GM19455 (cell line): ENCODE measurements at regions not wholly inside any gene's neighbourhood (a gene's known extent, or its start where the extent isn't known, plus 50 kb on each side); places are given as distances from the start of the nearest gene placed in this dataset.

Experiments
- ATAC-seq: cut with Tn5 transposase; IDR thresholded peaks from one replicate; pipeline ENCODE4 v1.9.1; 2021; ENCODE audit not compliant: unreplicated experiment

DNA sequence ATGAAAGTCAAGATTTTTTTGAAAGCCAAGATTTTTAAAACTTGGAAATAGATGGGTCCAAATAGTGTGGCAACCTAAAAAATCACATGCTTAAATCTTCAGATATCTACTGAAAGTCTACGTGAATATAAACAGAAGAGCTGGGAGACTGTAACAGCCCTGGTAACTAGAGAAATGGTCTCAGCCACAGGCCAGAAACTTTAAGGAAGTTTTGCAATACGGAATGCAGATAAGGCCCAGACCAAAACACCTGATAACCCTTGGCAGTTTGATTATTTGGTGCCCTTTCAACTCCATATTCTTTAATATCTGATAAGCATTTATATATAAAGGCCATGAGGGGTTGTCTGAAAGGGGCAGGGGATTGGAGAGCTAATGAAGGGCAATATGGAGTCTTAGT is 537.3 kb upstream of the TGFBR2 start:
- no peak for ATAC-seq

- no peak for ATAC-seq
Measured at GRCh38 chr3:30073040-30073439, 533.4 kb upstream of the TGFBR2 start.

DNA sequence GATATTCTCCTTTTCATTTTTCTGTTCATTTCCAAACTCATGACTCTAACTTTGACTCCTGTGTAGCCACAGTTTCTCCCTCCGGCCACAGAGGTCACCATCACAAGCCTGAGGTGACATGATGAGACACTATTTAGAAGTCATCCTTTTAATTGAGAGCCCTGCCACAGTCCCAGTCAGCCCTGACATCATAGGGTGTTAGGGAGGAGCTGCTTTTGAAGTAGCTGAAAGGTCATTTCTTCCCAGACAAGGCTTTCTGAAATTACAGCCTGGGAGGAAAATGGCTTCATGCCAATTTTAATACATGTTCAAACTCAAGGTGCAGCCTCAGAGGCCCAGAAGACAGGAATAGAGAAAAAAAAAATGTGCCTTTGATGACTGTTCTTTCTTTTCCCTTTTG is 532.8 kb upstream of the TGFBR2 start:
- no peak for ATAC-seq

DNA sequence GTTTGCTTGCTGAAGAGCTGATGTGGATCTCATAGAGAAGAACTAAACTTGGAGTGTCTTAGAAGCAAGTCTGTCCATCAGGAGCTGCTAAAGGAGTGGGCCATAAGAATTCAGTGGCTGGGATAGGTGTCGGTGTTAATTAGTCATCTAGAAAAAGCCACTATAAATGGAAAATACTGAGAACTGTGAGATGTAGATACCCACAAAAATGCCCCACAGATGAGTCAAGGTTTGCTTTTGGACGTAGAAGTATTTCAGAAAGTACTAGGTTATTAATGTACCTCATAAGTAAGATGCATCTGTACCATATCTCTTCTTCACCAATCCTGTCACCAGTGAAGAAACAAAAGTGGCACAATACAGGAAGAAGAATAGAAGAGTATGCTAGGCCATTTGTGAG is 530.9 kb upstream of the TGFBR2 start:
- no peak for ATAC-seq

GRCh38 chr3:30076899-30077298 is 529.5 kb upstream of the TGFBR2 start:
- ATAC-seq = no peak

- no peak for ATAC-seq
Measured at GRCh38 chr3:30077746-30078145, 528.7 kb upstream of the TGFBR2 start.

- ATAC-seq = no peak
Measured at GRCh38 chr3:30078736-30079135, 527.7 kb upstream of the TGFBR2 start.

- ATAC-seq = no peak
Measured at GRCh38 chr3:30081904-30082303, 524.5 kb upstream of the TGFBR2 start.

DNA sequence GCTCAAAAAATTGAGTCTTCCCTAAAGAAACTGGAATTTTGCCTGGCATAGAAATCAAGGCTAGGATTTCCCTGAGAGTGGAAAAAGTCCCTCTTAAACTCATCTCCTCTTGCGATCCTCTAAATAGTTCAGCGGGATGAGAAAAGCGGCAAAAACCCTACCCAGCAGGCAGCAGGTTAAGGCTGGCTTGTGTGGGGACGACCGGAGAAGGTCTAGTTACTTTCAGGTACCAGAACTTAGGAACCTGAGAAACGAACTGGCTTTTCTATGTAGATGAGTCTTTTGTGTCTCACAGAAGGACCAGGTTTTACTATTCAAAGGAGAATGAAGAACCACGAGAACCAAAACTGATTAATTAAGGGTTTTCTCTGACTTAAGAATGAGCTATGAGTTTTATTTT is 523.7 kb upstream of the TGFBR2 start:
- no peak for ATAC-seq

DNA sequence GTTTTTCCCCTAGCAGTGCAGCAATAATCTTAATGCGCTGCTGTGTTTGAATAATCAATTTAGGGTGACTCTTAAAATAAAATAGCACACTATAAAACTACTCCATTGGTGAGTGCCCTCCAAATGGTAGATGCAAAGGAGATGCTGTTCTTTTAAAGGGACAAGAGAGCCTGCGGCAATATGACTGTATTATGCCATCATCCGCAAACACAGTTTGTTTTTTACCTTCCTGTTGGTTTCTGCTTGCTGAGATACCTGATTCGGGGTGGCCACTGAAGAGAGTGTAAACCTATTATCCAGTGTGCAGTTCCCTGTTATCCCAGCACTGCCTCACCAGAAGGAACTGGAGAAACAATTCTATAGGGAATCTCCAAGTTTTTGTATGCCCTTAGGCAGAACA is 523.1 kb upstream of the TGFBR2 start:
- no peak for ATAC-seq

DNA sequence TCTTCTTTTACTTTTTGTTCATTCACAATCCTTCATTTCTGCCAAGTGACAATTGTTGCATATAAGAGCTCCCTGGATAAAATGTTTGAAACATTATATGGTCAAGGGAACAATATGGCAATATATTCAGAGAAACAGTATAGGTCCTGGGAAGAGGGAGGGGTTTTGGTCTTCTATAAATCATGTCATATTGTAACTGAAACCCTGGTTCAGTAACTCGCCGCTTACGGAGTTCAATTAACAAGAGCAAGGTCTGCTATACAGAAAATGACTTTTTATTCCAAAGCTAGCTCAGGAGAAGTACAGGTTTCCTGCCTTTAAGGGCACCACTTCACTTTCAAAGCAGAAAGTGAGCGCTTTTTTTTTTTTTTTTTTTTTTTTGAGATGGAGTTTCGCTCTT is 522.1 kb upstream of the TGFBR2 start:
- ATAC-seq = no peak

GRCh38 chr3:30084971-30085403 is 521.4 kb upstream of the TGFBR2 start:
- ATAC-seq = no peak

- ATAC-seq = no peak
Measured at GRCh38 chr3:30085486-30085885, 520.9 kb upstream of the TGFBR2 start.

DNA sequence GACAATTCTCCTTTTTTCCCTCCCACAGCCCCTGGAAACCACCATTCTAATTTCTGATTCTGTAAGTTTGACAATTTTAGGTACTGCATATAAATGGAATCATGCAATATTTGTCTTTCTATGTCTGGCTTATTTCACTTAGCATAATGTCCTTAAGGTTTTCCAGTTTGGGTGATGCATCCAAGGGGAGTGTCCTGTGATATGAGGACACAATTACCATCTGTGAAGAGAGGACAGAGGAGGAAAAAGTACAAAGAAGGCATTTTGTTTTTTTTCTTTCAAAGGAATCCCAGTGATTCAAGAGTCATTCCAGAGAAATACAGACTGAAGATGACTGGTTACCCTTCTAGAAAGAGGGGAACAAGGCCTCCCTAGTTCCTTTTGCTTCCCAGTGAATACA is 514.7 kb upstream of the TGFBR2 start:
- ATAC-seq = no peak

DNA sequence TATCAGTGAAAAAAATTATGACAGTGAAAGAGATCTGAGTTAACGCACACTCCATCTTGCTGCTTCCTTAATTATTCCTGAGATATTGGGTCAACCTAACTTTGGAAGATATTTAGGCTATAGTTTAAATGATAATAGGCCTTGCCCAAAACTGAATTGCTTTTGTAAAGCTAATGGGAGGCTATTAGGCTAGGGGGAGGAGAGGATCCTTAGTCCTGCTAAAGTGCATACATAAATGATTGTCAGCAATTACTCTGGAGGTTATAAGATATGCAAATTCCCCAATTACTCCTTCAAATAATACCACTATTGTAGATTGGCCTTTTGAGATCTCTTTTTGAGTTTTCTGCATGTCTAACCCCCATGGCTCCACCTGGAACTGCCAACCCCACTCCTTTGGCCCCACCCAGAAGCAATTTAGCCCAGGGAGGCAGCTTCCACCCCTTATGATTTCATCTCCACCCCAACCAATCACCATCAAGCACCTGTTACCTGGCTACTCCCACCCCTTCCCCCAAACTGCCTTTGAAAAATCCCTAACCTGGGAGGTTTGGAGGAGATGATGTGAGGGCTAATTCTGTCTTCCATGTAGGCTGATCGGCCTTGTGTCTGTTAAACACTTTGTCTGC is 509.3 kb upstream of the TGFBR2 start:
- no peak for ATAC-seq

DNA sequence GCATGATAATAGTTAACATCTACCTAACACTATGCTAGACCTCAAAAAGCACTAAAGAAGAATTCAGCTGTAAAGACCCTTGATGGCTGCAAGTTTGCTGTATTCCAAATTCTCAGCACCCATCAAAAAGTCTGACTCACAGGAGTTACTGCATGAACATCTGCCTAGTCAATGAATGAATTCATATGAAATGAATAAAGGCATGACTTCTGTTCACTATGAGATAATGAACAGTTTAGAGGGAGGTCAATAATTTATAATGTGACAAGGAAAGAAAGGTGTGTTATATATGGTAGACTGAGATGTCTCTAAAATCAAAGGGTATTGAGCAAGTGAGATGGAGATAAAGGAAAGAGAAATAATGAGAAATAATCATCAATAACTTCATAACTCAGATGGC is 508.2 kb upstream of the TGFBR2 start:
- ATAC-seq = no peak

- no peak for ATAC-seq
Measured at GRCh38 chr3:30098653-30099455, 507.5 kb upstream of the TGFBR2 start.

- no peak for ATAC-seq
Measured at GRCh38 chr3:30102356-30102755, 504.0 kb upstream of the TGFBR2 start.

- no peak for ATAC-seq
Measured at GRCh38 chr3:30103186-30103585, 503.2 kb upstream of the TGFBR2 start.

- no peak for ATAC-seq
Measured at GRCh38 chr3:30107531-30107930, 498.9 kb upstream of the TGFBR2 start.

DNA sequence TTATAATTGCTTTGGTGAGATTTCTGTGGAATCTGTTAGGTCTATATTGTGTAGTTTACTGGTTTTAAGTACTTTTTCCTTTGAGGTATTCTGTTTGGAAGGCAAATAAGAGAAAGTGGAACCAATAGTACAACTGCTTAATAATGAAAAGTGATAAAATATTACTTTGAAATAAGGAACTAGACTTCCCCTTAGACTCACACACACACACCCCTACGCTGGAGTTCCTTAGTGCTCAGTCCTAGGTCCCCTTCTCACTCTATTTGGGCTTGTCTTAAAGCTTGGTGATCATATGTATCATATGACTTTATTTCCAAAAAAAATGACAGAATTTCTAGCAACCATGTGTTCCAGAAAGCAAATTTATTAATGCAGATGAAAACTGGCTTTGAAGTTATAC is 494.0 kb upstream of the TGFBR2 start:
- no peak for ATAC-seq

DNA sequence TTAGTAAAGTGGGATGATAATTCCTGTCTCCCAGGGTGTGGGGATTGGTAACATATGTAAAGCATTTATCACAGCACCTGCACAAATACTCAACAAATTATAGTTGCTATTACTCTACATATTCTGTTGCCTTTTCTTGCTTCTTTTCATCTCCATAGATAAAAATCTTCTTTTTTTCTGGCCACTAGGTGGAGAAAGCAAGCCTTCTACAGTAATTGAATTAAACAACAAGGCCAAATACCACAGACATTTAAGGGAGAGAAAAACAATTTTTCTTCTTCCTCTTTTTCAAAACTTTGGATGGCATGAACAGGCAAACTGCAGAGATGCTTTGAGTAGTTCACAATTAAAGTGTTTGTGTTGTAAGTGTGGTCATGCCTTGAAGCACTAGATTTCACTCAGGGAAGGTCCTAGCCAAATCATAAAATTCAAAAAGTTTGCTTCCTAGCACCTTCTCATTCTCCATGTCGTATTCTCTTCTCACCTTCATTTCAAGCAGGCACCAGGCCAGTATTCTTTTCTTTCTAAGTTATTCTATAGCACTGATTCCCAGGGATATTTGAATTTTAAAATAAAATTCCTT is 493.4 kb upstream of the TGFBR2 start:
- ATAC-seq = no peak
